HG02885 (cell line): ENCODE measurements at regions not wholly inside any gene's neighbourhood (a gene's known extent, or its start where the extent isn't known, plus 50 kb on each side); places are given as distances from the start of the nearest gene placed in this dataset.

Source experiments
- ATAC-seq: cut with Tn5 transposase; IDR thresholded peaks from one replicate; pipeline ENCODE4 v1.9.1; 2021; ENCODE audit warnings: mild to moderate bottlenecking; ENCODE audit not compliant: unreplicated experiment, poor library complexity

DNA sequence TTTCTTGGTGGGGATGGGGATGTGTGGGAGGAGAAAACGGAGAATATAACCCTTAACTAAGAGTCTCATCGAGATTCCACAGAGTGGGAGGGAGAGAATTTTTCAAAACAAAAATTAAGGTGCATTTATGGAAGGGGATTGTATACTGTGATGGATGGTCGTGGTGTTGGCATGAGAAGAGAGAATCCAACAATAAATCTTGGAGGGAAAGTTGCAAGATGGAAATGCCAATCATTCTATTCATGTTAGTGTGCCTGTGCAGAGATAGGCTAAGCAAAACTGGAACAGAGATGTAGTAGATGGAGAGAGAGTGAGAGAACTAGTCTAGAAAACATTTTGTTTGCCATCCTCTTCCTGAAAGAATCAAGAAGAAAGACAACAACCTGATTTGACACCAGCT lies 613.1 kb downstream of the EBF1 start:
- no peak for ATAC-seq

DNA sequence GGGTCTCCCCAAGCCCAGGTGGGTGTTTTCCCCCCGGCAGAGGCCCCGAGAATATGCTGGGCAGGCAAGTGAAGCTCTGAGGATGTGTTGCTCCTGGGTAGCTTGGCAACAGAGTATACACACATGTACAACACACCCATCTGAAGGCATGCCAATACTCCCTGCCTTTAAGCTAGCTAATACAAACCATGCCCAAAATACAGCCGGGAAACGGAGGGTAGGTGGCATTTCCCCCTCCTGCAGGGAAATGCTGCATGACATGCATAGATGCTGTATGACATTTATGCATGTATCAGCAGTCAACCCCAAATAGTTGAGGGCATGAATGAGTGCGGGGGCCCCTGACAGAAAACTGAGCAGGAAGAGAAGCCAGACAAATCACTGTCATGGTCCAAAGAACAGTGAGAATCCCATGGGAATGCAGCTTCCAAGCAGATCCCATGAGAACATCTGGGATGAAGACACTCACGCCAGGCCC lies 614.1 kb downstream of the EBF1 start:
- ATAC-seq: no peak

DNA sequence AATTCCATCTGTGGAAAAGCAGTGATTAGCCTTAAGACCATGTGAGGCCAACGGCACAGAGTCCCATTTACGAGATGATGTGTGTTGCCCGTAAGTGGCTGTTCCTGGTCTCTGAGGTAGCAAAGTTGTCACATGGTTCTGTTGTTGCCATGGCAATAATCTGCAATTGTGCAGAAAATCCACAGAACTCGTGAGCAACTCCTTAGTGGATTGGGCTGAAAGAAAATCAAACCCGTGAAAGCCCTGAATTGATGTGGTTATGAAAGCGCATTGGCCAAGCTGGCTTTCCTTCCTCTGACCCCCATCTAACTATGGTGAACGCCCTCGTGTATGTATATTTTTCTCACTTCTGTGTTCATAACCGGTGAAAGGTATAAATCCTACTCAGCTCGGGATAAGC lies 614.7 kb downstream of the EBF1 start:
- ATAC-seq: no peak

DNA sequence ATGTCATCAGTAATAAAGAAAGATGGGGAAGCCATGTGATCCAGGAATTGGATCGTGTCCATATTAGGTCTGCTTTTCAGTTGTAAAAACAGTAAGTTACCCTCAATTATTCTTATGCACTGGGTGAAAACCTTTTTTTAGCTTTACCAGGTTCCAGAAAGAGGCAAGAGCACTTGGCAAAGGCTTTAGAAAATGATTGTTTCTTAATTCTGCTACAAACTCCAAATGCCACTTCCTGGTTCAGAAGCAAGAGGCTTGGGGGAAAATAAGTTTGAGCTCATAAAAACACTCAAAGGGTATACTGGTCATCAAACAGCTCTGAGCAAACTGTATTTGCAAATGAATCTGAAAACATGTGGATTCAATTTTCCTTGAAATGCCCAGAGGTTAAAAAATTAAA lies 615.6 kb downstream of the EBF1 start:
- ATAC-seq: no peak

DNA sequence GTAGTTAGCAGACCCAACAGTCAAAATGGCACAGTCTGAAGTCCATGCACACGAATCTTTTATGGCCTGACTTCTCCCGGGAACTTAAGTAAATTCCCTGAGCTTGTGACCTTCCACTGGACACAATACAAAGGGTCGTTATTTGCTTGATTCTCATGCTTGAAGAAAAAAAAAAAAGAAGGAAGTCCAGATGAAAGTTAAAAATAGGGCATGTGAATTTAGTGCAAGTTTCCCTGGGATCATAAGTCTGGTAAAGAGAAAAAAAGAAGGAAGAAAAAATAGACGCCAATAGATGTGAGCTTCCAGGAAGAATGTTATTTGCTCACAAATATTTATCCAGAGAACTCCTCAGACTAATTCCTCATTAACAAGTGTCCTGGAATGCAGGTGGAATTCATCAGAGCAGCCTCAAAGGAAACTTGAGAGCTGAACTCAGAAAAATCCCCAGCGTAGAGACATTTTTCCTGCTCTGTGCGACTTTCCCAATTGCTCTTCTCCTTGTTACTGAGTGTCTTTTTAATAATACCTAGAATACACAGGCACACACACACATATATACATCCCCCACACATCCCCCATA lies 616.3 kb downstream of the EBF1 start:
- ATAC-seq: no peak

DNA sequence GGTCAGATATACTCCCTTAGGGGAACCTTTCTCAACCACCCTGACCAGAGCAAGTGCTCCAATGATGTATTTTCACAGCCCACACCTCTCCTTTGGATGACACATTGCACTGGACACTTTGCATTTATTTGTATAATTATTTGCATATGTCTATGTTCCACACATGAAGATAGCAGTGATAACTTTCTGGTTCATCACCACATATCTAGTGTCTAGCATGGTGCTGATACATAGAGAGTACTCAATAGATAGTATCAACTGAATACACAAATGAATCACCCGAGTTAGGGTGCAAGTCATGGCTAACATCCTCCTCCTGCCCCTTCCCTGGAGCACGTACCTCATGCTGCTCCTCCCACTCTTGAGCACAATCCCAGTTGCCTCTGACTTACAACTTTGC lies 617.6 kb downstream of the EBF1 start:
- no peak for ATAC-seq

DNA sequence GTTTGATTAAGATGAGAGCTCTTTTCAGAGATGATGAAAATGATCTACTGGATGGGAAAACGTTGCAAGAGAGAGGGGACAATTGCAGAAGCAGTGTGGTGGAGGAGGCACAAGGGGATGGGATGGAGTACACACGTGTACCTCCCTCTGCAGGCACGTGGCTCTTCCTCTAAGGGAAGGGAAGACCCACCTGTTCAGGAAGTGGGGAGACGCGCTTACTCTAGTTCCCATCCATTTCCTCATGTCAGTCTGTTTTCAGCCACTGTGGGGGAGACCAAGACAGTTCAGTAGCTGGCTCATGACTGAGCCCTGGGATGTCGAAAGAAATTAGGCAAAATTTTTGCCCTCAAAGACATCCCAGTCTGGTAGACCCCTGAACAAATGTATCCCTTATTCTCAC lies 619.2 kb upstream of the CLINT1 start:
- ATAC-seq: no peak

DNA sequence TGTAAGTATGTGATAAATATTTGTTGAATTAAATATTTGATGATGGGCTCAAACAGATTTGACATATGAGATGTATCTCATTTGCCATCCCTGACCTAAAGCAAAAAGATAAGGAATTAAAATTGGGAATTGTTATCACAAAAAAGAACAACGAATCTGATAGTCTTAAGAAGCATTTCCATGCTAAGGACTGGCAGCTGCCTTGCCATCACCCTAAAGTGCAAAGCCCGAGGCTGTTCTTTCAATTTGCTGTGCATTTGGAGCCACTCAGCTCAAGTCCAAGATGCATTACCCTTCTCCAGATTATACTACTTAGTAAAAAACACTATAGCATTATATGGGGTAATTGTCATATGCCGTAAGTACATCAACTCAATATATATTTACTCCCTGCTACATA lies 618.3 kb upstream of the CLINT1 start:
- ATAC-seq: no peak

DNA sequence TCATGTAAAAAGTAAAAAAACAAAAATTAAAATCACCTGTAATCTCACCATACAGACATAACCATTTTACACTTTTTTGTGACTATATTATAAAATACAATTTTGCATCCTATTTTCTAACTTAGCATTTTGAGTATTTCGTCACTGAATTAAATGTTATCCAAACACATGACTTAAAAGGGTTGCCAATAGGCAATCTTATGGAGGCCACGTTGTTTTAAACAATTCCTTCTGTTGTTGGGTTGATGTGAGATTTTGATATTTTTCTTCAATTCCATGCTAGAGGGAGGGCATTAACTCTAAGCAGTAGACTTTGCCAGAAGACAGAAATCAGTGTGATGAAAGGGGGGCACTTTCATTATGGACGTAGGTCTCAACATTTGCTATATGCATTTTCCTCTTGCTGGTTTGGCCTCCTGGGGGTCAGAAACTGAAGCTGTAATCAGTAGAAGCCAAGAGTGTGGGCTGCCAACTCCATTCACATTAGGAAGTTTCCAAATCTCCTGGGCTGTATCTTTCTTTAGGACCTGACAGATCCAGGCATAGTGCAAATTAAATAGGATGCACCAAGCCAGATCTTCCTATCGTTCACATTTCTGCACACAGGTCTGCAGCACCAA lies 614.2 kb upstream of the CLINT1 start:
- ATAC-seq: no peak

DNA sequence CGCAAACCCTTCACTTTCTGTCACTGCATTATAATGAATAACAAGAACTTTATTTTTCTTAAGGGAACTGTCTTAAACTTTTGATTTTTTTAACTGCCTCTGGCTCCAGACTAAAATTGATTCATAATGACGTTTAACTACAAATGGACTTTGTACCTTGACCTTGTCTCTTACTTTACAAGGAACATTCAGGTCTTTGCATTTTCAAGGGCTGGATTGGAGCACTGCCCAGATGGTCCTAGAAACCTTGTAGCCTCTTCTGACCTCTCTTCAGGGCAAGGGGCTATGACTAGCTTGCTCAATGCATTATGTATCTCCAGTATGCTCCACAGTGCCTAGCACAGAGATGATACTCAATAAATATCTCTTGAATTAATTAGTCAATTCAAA lies 612.6 kb upstream of the CLINT1 start:
- ATAC-seq: no peak

DNA sequence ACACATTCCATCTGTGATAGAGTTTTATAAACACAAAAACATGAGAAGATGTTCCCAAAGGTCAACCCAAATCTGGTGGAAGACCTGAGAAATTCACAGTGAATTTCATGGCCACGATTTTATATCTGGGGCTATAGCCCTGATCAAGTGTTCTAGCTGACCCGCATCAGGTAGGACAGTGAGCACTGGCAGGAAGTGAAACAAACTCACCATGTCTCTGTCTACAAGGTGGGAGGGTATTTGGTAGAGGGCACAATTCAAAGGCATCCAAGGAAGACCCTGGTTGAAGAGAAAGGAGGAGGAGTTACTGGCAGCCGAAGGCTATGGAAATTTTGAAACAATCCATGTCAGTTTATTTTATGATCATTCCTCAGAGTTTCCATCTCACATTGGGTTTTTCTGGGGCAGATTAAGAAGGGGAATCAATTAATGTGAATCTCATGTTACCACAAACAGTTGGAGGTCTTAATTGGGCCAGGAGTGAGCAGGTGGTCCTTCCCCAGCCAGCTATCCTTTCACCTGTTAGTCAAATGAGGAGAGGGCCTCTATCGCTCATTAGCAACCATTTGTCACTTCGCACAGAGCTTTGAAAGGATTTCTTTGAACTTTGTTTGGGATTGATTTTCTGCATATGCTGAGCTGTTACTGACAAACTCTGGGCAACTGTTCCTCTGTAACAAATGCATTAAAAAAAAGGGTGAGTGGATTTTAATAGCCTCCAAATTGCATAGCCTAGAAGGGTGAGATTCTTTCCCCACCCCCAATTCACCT lies 612.0 kb upstream of the CLINT1 start:
- no peak for ATAC-seq

DNA sequence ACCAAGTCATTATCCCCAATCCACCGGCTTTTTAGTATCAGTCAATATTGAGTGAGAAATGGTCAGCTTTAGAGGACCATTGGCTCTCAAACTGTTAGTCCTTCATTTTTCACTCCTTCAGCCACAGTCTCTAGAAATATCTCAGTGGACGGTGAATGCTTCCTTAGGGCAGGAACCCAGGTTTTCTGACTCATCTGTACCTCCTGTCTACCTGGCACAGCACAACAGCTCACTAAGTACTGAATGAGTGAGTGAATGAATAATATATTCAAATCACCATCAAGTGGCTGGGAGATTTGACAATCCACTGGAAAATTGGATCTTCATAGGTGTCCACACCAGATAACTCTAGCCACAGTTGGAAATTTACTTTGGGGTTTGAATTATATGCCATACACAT lies 609.5 kb upstream of the CLINT1 start:
- no peak for ATAC-seq

DNA sequence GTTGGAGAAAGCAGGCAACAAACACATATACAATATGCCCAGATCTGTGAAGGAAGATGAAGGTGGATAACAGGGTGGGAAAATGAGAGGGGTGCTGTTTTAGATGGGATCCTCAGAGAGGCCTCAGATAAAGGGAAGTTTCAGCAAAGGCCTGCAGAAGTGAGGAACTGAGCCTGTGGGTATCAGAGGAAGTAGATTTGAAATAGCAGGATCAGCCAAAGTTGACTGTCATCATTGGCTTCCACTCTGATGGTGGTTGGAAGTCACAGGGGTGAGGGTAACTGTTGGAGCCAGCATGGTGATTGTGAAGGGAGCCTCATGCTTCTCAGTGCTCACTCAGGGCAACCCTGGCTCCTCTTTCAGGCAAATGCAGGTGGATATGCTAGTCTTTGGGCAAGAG lies 607.2 kb upstream of the CLINT1 start:
- no peak for ATAC-seq

DNA sequence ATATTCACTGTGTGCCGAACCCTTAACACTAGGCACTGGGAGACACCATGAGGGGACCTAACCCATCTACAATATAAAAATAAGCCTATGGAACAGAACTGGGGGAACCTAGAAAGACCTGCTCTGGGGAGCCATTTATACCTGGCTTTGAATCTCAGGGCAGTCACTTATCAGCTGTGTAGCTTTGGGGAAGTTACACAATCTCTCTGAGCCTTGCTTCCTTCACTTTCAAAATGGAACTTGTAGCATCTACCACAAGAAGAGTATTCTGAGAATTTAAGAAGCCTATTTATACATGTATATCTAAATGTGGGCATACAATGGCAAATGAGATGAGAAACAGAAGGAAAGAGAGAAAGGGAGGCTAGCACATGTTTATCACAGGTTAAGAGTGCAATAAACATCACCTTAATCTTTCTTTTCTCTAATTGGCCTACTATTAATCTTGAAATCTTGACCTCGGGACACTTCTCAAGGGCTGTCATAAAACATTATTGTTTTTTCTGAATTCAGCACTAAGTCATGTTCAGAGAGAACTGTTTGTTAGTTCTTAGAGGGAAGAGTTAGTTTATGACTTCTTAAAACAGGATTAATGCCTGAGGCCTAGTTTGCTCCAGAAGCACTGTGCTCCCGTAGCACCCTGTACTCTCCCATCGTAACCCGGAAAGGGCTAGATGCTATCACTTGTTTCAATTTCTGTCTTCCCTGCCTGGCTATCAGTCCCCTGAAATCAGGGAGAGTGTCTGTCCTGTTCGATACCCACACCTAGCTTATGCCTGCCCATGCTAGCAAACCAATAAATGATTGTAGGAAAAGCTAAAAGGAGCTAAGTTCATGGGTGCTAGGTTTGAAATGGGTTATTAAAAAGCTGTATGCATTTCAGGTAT lies 606.4 kb upstream of the CLINT1 start:
- no peak for ATAC-seq

DNA sequence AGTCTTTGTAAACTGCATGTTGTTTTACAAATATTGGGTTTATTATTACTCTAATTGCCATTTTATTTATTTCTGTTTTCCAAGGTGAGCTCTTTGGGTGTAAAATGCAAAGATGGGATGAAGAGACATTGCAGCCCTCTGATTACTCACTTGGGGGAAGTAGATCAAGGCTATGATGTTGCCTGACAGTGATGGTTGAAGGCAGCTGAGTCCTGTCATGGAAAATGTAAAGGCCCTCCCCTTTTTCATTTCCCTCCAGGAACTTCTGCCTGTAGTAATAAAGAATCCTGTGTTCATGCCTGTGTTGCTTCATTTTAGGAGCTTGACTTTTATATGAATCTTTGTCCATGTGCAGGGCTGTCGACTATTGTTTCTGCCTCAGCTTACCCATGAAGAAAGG lies 605.4 kb upstream of the CLINT1 start:
- no peak for ATAC-seq

DNA sequence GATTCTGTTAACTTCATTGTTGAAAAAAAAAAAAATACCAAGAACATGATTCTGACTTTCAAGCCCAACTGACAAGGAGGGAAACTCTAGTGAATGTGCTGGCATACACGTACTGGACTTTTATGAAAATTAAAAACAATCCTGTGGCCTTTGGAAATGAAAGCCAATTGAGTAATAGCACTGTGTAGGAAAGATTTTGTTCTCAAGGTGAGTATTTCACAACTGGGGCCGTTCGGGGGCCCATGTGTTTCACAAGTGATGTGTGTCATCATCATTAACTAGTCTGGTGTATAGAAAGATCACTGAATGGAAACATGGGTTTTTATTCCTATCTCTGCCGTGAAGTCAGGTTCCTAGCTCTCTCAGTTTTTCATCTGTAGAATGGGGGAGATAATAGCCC lies 605.0 kb upstream of the CLINT1 start:
- ATAC-seq: no peak

DNA sequence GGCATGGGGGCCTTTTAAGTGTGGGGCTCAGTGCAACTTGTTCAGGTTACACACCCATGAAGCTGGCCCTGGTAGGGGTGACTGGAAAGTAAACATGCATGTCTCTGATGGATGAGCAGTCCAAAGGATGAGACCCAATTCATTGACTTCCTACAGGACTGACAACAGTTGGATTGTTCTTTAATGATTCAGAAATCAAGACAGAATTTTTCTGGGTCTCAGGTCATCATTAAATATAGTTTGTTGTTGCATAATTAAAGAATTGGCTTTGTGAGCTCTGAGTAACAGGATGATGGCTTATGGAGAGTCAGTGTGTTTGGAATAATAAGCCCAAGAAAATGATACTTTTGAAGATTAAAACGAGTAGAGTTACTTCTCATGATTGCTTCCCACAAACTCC lies 604.2 kb upstream of the CLINT1 start:
- ATAC-seq: no peak

DNA sequence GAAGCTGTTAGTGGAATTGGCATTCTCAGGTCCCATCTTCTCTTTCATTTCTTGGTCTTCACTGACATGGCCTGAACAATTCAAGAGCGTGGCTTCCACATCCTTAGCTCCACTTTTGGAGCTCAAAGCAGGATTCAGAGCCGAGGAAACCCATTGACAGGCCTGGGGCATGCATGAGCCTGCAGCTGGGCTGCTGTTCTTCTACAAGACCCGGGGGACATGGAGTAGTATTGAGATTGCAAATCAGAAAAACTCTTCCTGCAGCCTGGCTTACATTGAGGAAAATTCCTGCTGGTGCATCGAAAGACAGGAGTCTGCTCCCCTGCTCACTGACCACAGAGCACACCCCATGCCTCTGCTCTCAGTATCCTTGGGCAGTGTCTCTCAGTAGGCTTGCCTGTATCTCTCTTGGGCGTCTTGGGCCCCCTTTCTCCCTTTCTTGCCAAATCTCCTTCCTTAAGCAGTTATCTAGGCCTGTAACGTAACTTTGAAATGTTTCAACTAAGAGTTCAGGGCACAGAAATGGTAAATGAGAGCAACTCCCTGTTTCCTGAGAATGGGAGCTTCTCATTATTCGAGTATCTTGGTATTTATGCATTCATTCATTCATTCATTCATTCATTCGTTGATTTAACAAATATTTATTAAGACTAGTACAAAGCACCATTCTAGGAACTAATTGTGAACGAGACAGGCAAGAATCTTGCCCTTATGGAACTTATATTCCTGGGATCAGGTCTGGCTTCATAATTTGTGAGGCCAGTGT lies 603.6 kb upstream of the CLINT1 start:
- no peak for ATAC-seq

DNA sequence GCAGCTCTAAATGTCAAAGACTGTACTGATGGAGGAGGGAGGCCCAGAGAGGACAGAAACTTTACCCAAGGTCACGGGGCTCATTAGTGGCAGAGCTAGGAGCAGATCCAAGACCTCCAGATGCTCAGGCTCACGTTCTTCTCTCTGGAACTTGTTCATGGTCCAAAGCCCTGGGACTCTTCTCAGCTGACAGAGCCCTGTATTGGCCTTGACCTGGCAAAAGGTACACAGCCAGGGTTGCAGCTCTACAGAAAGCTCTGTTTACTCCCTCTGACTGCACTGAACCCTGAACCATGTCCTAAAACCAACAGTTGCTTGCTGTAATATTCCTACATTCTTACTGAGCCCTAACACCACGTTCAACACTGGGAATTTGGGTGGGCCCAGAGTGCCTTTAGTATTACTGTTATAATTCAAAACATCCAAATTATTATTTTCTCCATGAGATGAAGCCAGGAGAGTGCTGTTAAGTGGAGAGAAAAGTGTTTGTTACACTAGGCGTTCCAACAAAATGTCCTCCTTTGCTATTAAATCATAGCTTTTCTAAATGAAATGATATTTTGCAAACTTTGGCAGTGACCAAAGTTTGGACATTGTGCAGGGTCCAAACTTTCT lies 602.4 kb upstream of the CLINT1 start:
- ATAC-seq: no peak

DNA sequence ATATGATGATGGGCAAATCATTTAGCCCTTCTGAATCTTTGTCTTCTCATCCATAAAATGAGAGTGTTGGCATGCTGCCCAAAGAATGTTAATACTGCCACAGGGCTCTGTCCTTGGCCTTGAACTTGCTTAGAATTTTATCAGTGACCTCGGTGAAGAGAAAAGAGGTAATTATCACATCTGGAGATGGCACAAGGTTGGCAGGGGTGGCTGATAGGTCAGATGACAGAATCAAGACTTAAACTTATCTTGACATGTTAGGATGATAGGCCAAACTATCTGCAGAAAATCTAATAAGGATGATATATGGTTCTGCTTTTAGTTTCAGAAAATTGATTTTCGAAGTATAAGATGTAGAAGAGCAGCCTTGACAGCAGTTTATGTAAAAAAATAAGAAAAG lies 599.1 kb upstream of the CLINT1 start:
- ATAC-seq: no peak
